ENCODE measurements at regions not wholly inside any gene's neighbourhood (a gene's known extent, or its start where the extent isn't known, plus 50 kb on each side); places are given as distances from the start of the nearest gene placed in this dataset.

DNA sequence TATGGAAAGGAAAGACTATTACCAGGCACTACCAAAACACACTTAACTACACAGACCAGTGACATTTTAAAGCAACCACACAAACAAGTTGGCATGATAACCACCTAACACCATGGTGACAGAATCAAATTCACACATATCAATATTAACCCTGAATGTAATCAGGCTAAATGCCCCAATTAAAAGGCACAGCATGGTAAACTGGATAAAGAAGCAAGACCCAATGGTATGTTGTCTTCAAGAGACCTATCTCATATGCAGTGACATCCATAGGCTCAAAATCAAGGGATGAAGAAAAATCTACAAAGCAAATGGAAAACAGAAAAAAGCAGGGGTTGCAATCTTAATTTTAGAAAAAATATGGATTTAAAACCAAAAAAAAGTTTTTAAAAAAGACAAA, 86.0 kb downstream of the SAMD9 start (continued):
- TF ChIP-seq CEBPB (IDR thresholded peaks at IDR 0.05; ENCODE audit: low read depth, low read length) (no peak), TBP (IDR thresholded peaks at IDR 0.05; ENCODE audit: low read depth, low read length) (no peak), POLR2AphosphoS5 (IDR thresholded peaks at IDR 0.05; ENCODE audit: low read depth, low read length) (no peak)
